ENCODE measurements at regions not wholly inside any gene's neighbourhood (a gene's known extent, or its start where the extent isn't known, plus 50 kb on each side); places are given as distances from the start of the nearest gene placed in this dataset.

GRCh38 chr12:89781156-89781555 lies 72.5 kb upstream of the ATP2B1 start:
- no peak for TF ChIP-seq CTCF (conservative IDR thresholded peaks at IDR 0.05 in 1 of 2, IDR thresholded peaks at IDR 0.05 in 1 of 2; ENCODE audit: low read depth in 1 of 2, low read length in 2 of 2)
- TF ChIP-seq EZH2 (IDR thresholded peaks at IDR 0.05; ENCODE audit: low read length, missing control alignments) = no peak
